CD4-positive, alpha-beta memory T cell (primary cell): ENCODE measurements at regions not wholly inside any gene's neighbourhood (a gene's known extent, or its start where the extent isn't known, plus 50 kb on each side); places are given as distances from the start of the nearest gene placed in this dataset.
"Not testable (repeated sequence)": the region's sequence is repeated elsewhere in the genome, so short reads cannot be mapped to it uniquely, and the experiment has no call there.

ENCODE experiments used
- CTCF ChIA-PET: fragments of 350-600 bp; sonication (Branson Sonifier 250); formaldehyde crosslinking; loops from one replicate; lab custom pipeline; 2021; ENCODE audit warnings: inconsistent platforms; ENCODE audit not compliant: partially characterized antibody; lab: Charles Lee
- POLR2A ChIA-PET: fragments of 350-600 bp; sonication (Branson Sonifier 250); formaldehyde crosslinking; loops from one replicate; lab custom pipeline; 2021; ENCODE audit not compliant: partially characterized antibody; lab: Charles Lee
- DNase-seq, 5 donors: peaks; one replicate each; pipeline versions ENCODE4 v3.0.0 to v3.0.0-alpha.2; 2020 to 2022; ENCODE audit warnings: mixed read lengths in 1 of 5
- H3K27ac ChIP-seq: one replicate; pipeline ENCODE4 v1.7.0; 2013; ENCODE audit warnings: low read depth, low read length
- H3K27me3 ChIP-seq: 2 replicates; pipeline ENCODE4 v1.7.0; 2013; ENCODE audit warnings: mild to moderate bottlenecking, low read length, moderate library complexity; ENCODE audit not compliant: insufficient read depth
- H3K36me3 ChIP-seq: 2 replicates; pipeline ENCODE4 v1.7.0; 2013; ENCODE audit warnings: mild to moderate bottlenecking, low read length, moderate library complexity; ENCODE audit not compliant: insufficient read depth
- H3K4me1 ChIP-seq: 2 replicates; pipeline ENCODE4 v1.7.0; 2013; ENCODE audit warnings: mild to moderate bottlenecking, low read length, moderate library complexity; ENCODE audit not compliant: insufficient read depth
- H3K4me3 ChIP-seq, 2 donors: one replicate each; pipeline ENCODE4 v1.7.0; 2013; ENCODE audit warnings: low read length in 2 of 2, mild to moderate bottlenecking in 1 of 2
- H3K9me3 ChIP-seq, 2 donors: one replicate each; pipeline ENCODE4 v1.7.0; 2013; ENCODE audit warnings: low read length in 2 of 2, control low read depth in 1 of 2; ENCODE audit not compliant: control insufficient read depth in 1 of 2
- H3K27ac Mint-ChIP-seq, 7 donors: one replicate each; pipeline ENCODE4 v1.8.0; 2020 to 2021; ENCODE audit warnings: mixed read lengths in 7 of 7, mild to moderate bottlenecking in 6 of 7, inconsistent platforms in 3 of 7, moderate library complexity in 3 of 7
- H3K27me3 Mint-ChIP-seq, 2 donors: one replicate each; pipeline ENCODE4 v1.8.0; 2020 to 2021; ENCODE audit warnings: mixed read lengths in 2 of 2
- H3K36me3 Mint-ChIP-seq, 2 donors: one replicate each; pipeline ENCODE4 v1.8.0; 2020 to 2021; ENCODE audit warnings: mixed read lengths in 2 of 2, inconsistent platforms in 1 of 2, mild to moderate bottlenecking in 1 of 2
- H3K4me1 Mint-ChIP-seq, 4 donors: one replicate each; pipeline ENCODE4 v1.8.0; 2020 to 2021; ENCODE audit warnings: mixed read lengths in 4 of 4, mild to moderate bottlenecking in 1 of 4
- H3K4me3 Mint-ChIP-seq, 8 donors: one replicate each; pipeline ENCODE4 v1.8.0; 2020 to 2021; ENCODE audit warnings: mixed read lengths in 8 of 8, mild to moderate bottlenecking in 7 of 8, moderate library complexity in 6 of 8, inconsistent platforms in 3 of 8
- H3K9me3 Mint-ChIP-seq, 8 donors: one replicate each; pipeline ENCODE4 v1.8.0; 2020 to 2021; ENCODE audit warnings: mixed read lengths in 8 of 8, mild to moderate bottlenecking in 5 of 8, inconsistent platforms in 3 of 8, moderate library complexity in 1 of 8
- intact Hi-C: fragments of 100-400 bp; cut with micrococcal nuclease; formaldehyde crosslinking; loops from one replicate; pipeline ENCODE4 v1.15.1; 2023

- intact Hi-C loops = no loop called here
- H3K4me3 Mint-ChIP-seq = no peak overlapping the region
- POLR2A ChIA-PET = no interaction called here
- no peaks in the 10 kb centered on the region for H3K4me1 ChIP-seq
- DNase-seq = no peak
- CTCF ChIA-PET = no interaction called here
- H3K9me3 ChIP-seq = no peaks in the 10 kb centered on the region
- no peaks in the 10 kb centered on the region for H3K27me3 ChIP-seq
- peaks cover 0 to 12% (median 2%) of the 10 kb centered on the region in 8 donors for H3K9me3 Mint-ChIP-seq
- H3K27ac Mint-ChIP-seq = no peak overlapping the region
- H3K27ac ChIP-seq = no peak overlapping the region
- no peak overlapping the region for H3K4me3 ChIP-seq
- H3K4me1 Mint-ChIP-seq = no peaks in the 10 kb centered on the region
- no peaks in the 10 kb centered on the region for H3K36me3 Mint-ChIP-seq
- no peaks in the 10 kb centered on the region for H3K27me3 Mint-ChIP-seq
- no peaks in the 10 kb centered on the region for H3K36me3 ChIP-seq
Observed at GRCh38 chr2:117378653-117379052, 435.8 kb upstream of the DDX18 start.

- no peaks in the 10 kb centered on the region for H3K4me1 Mint-ChIP-seq
- intact Hi-C loops = no loop called here
- H3K36me3 ChIP-seq = no peaks in the 10 kb centered on the region
Observed at GRCh38 chr2:117379928-117380327, 434.6 kb upstream of the DDX18 start.

GRCh38 chr2:117383997-117384396 lies 430.5 kb upstream of the DDX18 start:
- H3K27me3 ChIP-seq, H3K27me3 Mint-ChIP-seq, intact Hi-C loops, H3K27ac Mint-ChIP-seq, H3K9me3 ChIP-seq, H3K4me3 Mint-ChIP-seq, H3K36me3 ChIP-seq, DNase-seq, H3K4me1 Mint-ChIP-seq, H3K27ac ChIP-seq, H3K4me1 ChIP-seq, CTCF ChIA-PET, POLR2A ChIA-PET, H3K36me3 Mint-ChIP-seq, H3K4me3 ChIP-seq: not testable (repeated sequence)
- H3K9me3 Mint-ChIP-seq = peaks cover 4 to 19% (median 12%) of the 10 kb centered on the region in 8 donors

More at GRCh38 chr2:117379928-117380327, 434.6 kb upstream of the DDX18 start:
- H3K4me3 ChIP-seq = no peak overlapping the region
- H3K9me3 ChIP-seq = no peaks in the 10 kb centered on the region
- Mint-ChIP-seq H3K27ac (no peak overlapping the region), H3K4me3 (no peak overlapping the region), H3K36me3 (no peaks in the 10 kb centered on the region), H3K9me3 (peaks cover 0 to 7% (median 3%) of the 10 kb centered on the region in 8 donors), H3K27me3 (no peaks in the 10 kb centered on the region)
- ChIA-PET POLR2A (interaction anchor here (1.2 kb wide), 1 partner anchor 15 kb away, joined by 3 read pairs; no protein-coding TSS in a partner anchor), CTCF (no interaction called here)
- H3K4me1 ChIP-seq = no peaks in the 10 kb centered on the region
- no peaks in the 10 kb centered on the region for H3K27me3 ChIP-seq
- H3K27ac ChIP-seq = no peak overlapping the region
- DNase-seq = no peak

- CTCF ChIA-PET = no interaction called here
- intact Hi-C loops = no loop called here
Observed at GRCh38 chr2:117396161-117396560, 418.3 kb upstream of the DDX18 start.

GRCh38 chr2:117401582-117401981 lies 412.9 kb upstream of the DDX18 start:
- H3K27me3 ChIP-seq = no peaks in the 10 kb centered on the region
- ChIA-PET CTCF (no interaction called here), POLR2A (no interaction called here)
- no peaks in the 10 kb centered on the region for H3K27me3 Mint-ChIP-seq
- H3K36me3 ChIP-seq = no peaks in the 10 kb centered on the region
- no peaks in the 10 kb centered on the region for H3K4me1 ChIP-seq
- H3K4me3 Mint-ChIP-seq = no peak overlapping the region
- H3K36me3 Mint-ChIP-seq = no peaks in the 10 kb centered on the region
- H3K4me3 ChIP-seq = no peak overlapping the region
- intact Hi-C loops = no loop called here
- no peak overlapping the region for H3K27ac Mint-ChIP-seq
- no peak for DNase-seq
- no peak overlapping the region for H3K27ac ChIP-seq
- H3K9me3 ChIP-seq = no peaks in the 10 kb centered on the region
- no peaks in the 10 kb centered on the region for H3K4me1 Mint-ChIP-seq
- H3K9me3 Mint-ChIP-seq = peaks cover 3 to 12% (median 6%) of the 10 kb centered on the region in 8 donors

More at GRCh38 chr2:117396161-117396560, 418.3 kb upstream of the DDX18 start:
- Mint-ChIP-seq H3K27me3 (no peaks in the 10 kb centered on the region), H3K27ac (no peak overlapping the region), H3K9me3 (peaks cover 0 to 12% (median 7%) of the 10 kb centered on the region in 8 donors), H3K4me3 (no peak overlapping the region), H3K36me3 (no peaks in the 10 kb centered on the region), H3K4me1 (no peaks in the 10 kb centered on the region)
- no peaks in the 10 kb centered on the region for H3K4me1 ChIP-seq
- H3K27me3 ChIP-seq = no peaks in the 10 kb centered on the region
- POLR2A ChIA-PET = no interaction called here
- DNase-seq = no peak
- H3K36me3 ChIP-seq = no peaks in the 10 kb centered on the region
- H3K27ac ChIP-seq = no peak overlapping the region
- no peak overlapping the region for H3K4me3 ChIP-seq
- no peaks in the 10 kb centered on the region for H3K9me3 ChIP-seq

GRCh38 chr2:117406443-117406842 lies 408.0 kb upstream of the DDX18 start:
- Mint-ChIP-seq H3K9me3 (peaks cover 0 to 11% (median 6%) of the 10 kb centered on the region in 8 donors), H3K4me3 (no peak overlapping the region), H3K27ac (no peak overlapping the region), H3K4me1 (no peaks in the 10 kb centered on the region), H3K36me3 (no peaks in the 10 kb centered on the region), H3K27me3 (no peaks in the 10 kb centered on the region)
- intact Hi-C loops = no loop called here
- no peaks in the 10 kb centered on the region for H3K9me3 ChIP-seq
- H3K4me1 ChIP-seq = no peaks in the 10 kb centered on the region
- ChIA-PET POLR2A (no interaction called here), CTCF (no interaction called here)
- H3K27me3 ChIP-seq = no peaks in the 10 kb centered on the region
- DNase-seq = no peak
- H3K36me3 ChIP-seq = no peaks in the 10 kb centered on the region
- H3K27ac ChIP-seq = no peak overlapping the region
- no peak overlapping the region for H3K4me3 ChIP-seq

- no peak for DNase-seq
- no peaks in the 10 kb centered on the region for H3K36me3 ChIP-seq
- Mint-ChIP-seq H3K27me3 (no peaks in the 10 kb centered on the region), H3K4me1 (no peaks in the 10 kb centered on the region), H3K36me3 (no peaks in the 10 kb centered on the region), H3K4me3 (no peak overlapping the region), H3K9me3 (peaks cover 0 to 9% (median 5%) of the 10 kb centered on the region in 8 donors), H3K27ac (no peak overlapping the region)
- H3K4me1 ChIP-seq = no peaks in the 10 kb centered on the region
- H3K27ac ChIP-seq = no peak overlapping the region
- no peak overlapping the region for H3K4me3 ChIP-seq
- intact Hi-C loops = no loop called here
- H3K9me3 ChIP-seq = no peaks in the 10 kb centered on the region
- CTCF ChIA-PET = no interaction called here
- H3K27me3 ChIP-seq = no peaks in the 10 kb centered on the region
- POLR2A ChIA-PET = no interaction called here
Observed at GRCh38 chr2:117407746-117408145, 406.7 kb upstream of the DDX18 start.

- Histone ChIP-seq H3K27me3 (no peaks in the 10 kb centered on the region), H3K9me3 (no peaks in the 10 kb centered on the region), H3K4me1 (no peaks in the 10 kb centered on the region), H3K4me3 (no peak overlapping the region), H3K27ac (no peak overlapping the region), H3K36me3 (no peaks in the 10 kb centered on the region)
- no peaks in the 10 kb centered on the region for H3K36me3 Mint-ChIP-seq
- ChIA-PET CTCF (no interaction called here), POLR2A (no interaction called here)
- H3K27ac Mint-ChIP-seq = no peak overlapping the region
- intact Hi-C loops = no loop called here
- no peak for DNase-seq
- H3K4me3 Mint-ChIP-seq = no peak overlapping the region
- H3K9me3 Mint-ChIP-seq = peaks cover under 1 to 11% (median 5%) of the 10 kb centered on the region in 8 donors
- H3K27me3 Mint-ChIP-seq = no peaks in the 10 kb centered on the region
- no peaks in the 10 kb centered on the region for H3K4me1 Mint-ChIP-seq
Observed at GRCh38 chr2:117409443-117409842, 405.0 kb upstream of the DDX18 start.
